ENCODE measurements at regions not wholly inside any gene's neighbourhood (a gene's known extent, or its start where the extent isn't known, plus 50 kb on each side); places are given as distances from the start of the nearest gene placed in this dataset.

GRCh38 chr5:104708027-104708426 is 1145.4 kb upstream of the NUDT12 start:
- FAIRE-seq (no peak), DNase-seq (ENCODE audit: low read depth, low spot score) (no peak)
- no peak overlapping the region for H2AFZ ChIP-seq (ENCODE audit: control insufficient read depth, low read length)
- H3K9me1 ChIP-seq (ENCODE audit: control insufficient read depth, extremely low read depth, insufficient read depth, low read length) = no peaks in the 10 kb centered on the region
- TF ChIP-seq EZH2 (IDR thresholded peaks at IDR 0.05; ENCODE audit: low read length) = no peak
- no peak for TF ChIP-seq CTCF (optimal IDR thresholded peaks at IDR 0.05 in 1 of 3, IDR thresholded peaks at IDR 0.05 in 1 of 3, conservative IDR thresholded peaks at IDR 0.05 in 1 of 3; ENCODE audit: extremely low read depth in 1 of 3, insufficient read depth in 2 of 3, low read length in 3 of 3)
- H4K20me1 ChIP-seq (ENCODE audit: control insufficient read depth, extremely low read depth, insufficient read depth, low read length) = no peaks in the 10 kb centered on the region
- no peak overlapping the region for H3K27ac ChIP-seq (ENCODE audit: control insufficient read depth, insufficient read depth, low read length)
- no peak overlapping the region for H3K4me2 ChIP-seq (ENCODE audit: control insufficient read depth, extremely low read depth, insufficient read depth, low read depth, low read length)
- H3K4me3 ChIP-seq (ENCODE audit: control insufficient read depth in 2 of 3, extremely low read depth in 1 of 3, insufficient read depth in 2 of 3, low read depth in 1 of 3, low read length in 3 of 3) = no peak overlapping the region
- dilution Hi-C loops (cut with MboI; ENCODE audit: extremely low pct_ligation_motif_present, low sequenced_read_pairs) = no loop called here
- no peaks in the 10 kb centered on the region for H3K27me3 ChIP-seq (ENCODE audit: control insufficient read depth, extremely low read depth, insufficient read depth, low read length)
- H3K79me2 ChIP-seq (ENCODE audit: control insufficient read depth, insufficient read depth, low read length) = no peaks in the 10 kb centered on the region
- H3K36me3 ChIP-seq (ENCODE audit: control insufficient read depth in 2 of 2, extremely low read depth in 1 of 2, insufficient read depth in 2 of 2, low read length in 2 of 2) = no peaks in the 10 kb centered on the region
- H3K9ac ChIP-seq (ENCODE audit: control insufficient read depth, extremely low read depth, insufficient read depth, low read length) = no peak overlapping the region
- H3K4me1 ChIP-seq (ENCODE audit: control insufficient read depth, extremely low read depth, insufficient read depth, low read length) = no peaks in the 10 kb centered on the region
- no peaks in the 10 kb centered on the region for H3K9me3 ChIP-seq (ENCODE audit: control insufficient read depth, low read depth, low read length)

- Histone ChIP-seq H3K4me2 (ENCODE audit: control insufficient read depth, extremely low read depth, insufficient read depth, low read depth, low read length) (no peak overlapping the region), H3K27ac (ENCODE audit: control insufficient read depth, insufficient read depth, low read length) (no peak overlapping the region), H3K27me3 (ENCODE audit: control insufficient read depth, extremely low read depth, insufficient read depth, low read length) (no peaks in the 10 kb centered on the region), H3K9ac (ENCODE audit: control insufficient read depth, extremely low read depth, insufficient read depth, low read length) (no peak overlapping the region), H4K20me1 (ENCODE audit: control insufficient read depth, extremely low read depth, insufficient read depth, low read length) (no peaks in the 10 kb centered on the region), H2AFZ (ENCODE audit: control insufficient read depth, low read length) (no peak overlapping the region), H3K36me3 (ENCODE audit: control insufficient read depth in 2 of 2, extremely low read depth in 1 of 2, insufficient read depth in 2 of 2, low read length in 2 of 2) (no peaks in the 10 kb centered on the region), H3K9me3 (ENCODE audit: control insufficient read depth, low read depth, low read length) (no peaks in the 10 kb centered on the region), H3K4me1 (ENCODE audit: control insufficient read depth, extremely low read depth, insufficient read depth, low read length) (no peaks in the 10 kb centered on the region), H3K79me2 (ENCODE audit: control insufficient read depth, insufficient read depth, low read length) (no peaks in the 10 kb centered on the region), H3K4me3 (ENCODE audit: control insufficient read depth in 2 of 3, extremely low read depth in 1 of 3, insufficient read depth in 2 of 3, low read depth in 1 of 3, low read length in 3 of 3) (no peak overlapping the region), H3K9me1 (ENCODE audit: control insufficient read depth, extremely low read depth, insufficient read depth, low read length) (no peaks in the 10 kb centered on the region)
- TF ChIP-seq EZH2 (IDR thresholded peaks at IDR 0.05; ENCODE audit: low read length) = no peak
- TF ChIP-seq CTCF (optimal IDR thresholded peaks at IDR 0.05 in 1 of 3, IDR thresholded peaks at IDR 0.05 in 1 of 3, conservative IDR thresholded peaks at IDR 0.05 in 1 of 3; ENCODE audit: extremely low read depth in 1 of 3, insufficient read depth in 2 of 3, low read length in 3 of 3) = no peak
- DNase-seq (ENCODE audit: low read depth, low spot score) = no peak
- dilution Hi-C loops (cut with MboI; ENCODE audit: extremely low pct_ligation_motif_present, low sequenced_read_pairs) = no loop called here
- FAIRE-seq = no peak
Measured at GRCh38 chr5:104706600-104706999, 1144.0 kb upstream of the NUDT12 start.
